Suprapubic skin (tissue), 4 donors: ENCODE measurements at regions not wholly inside any gene's neighbourhood (a gene's known extent, or its start where the extent isn't known, plus 50 kb on each side); places are given as distances from the start of the nearest gene placed in this dataset.

Experiments used
- DNase-seq, 2 donors: peaks; one replicate each; pipeline ENCODE4 v3.0.0-alpha.2; 2019; ENCODE audit warnings: low spot score in 2 of 2
- H3K27ac ChIP-seq: fragments of 200-600 bp; sonication (generic); one replicate; pipeline ENCODE4 v1.5.1; 2019
- H3K27me3 ChIP-seq: fragments of 200-600 bp; sonication (generic); one replicate; pipeline ENCODE4 v1.5.1; 2019
- H3K36me3 ChIP-seq: fragments of 200-600 bp; sonication (generic); one replicate; pipeline ENCODE4 v1.5.1; 2019
- H3K4me1 ChIP-seq: fragments of 200-600 bp; sonication (generic); one replicate; pipeline ENCODE4 v1.5.1; 2019
- H3K4me3 ChIP-seq: fragments of 200-600 bp; sonication (generic); one replicate; pipeline ENCODE4 v1.5.1; 2019; ENCODE audit warnings: mild to moderate bottlenecking
- H3K9me3 ChIP-seq: fragments of 200-600 bp; sonication (generic); one replicate; pipeline ENCODE4 v1.5.1; 2019
- EP300 ChIP-seq: sonication (generic); formaldehyde crosslinking; IDR thresholded peaks from one replicate; pipeline ENCODE4 v1.6.1; 2017; ENCODE audit warnings: antibody characterized with exemption
- POLR2A ChIP-seq, 2 donors: fragments of 450-650 bp; IDR thresholded peaks; one replicate each; pipeline ENCODE4 v1.6.1; 2017; ENCODE audit warnings: antibody characterized with exemption in 2 of 2, mild to moderate bottlenecking in 2 of 2, moderate library complexity in 2 of 2
- POLR2AphosphoS5 ChIP-seq, 3 donors: sonication (generic); formaldehyde crosslinking; IDR thresholded peaks; one replicate each; pipeline ENCODE4 v1.6.1; 2017; ENCODE audit warnings: antibody characterized with exemption in 3 of 3
- WGBS: methylation state at CpG from one replicate; pipeline ENCODE4 v1.1.5; 2018; 5-methylcytosine and 5-hydroxymethylcytosine counted together
- TF ChIP-seq, protein P1 (sequence below), 2 donors: fragments of 200-600 bp in 1 of 2; fragments of 450-650 bp in 1 of 2; sonication (generic) in 1 of 2; IDR thresholded peaks; one replicate each; pipeline ENCODE4 v1.5.1; 2016 to 2019; ENCODE audit warnings: antibody characterized with exemption in 2 of 2, mild to moderate bottlenecking in 1 of 2, moderate library complexity in 1 of 2

DNA sequence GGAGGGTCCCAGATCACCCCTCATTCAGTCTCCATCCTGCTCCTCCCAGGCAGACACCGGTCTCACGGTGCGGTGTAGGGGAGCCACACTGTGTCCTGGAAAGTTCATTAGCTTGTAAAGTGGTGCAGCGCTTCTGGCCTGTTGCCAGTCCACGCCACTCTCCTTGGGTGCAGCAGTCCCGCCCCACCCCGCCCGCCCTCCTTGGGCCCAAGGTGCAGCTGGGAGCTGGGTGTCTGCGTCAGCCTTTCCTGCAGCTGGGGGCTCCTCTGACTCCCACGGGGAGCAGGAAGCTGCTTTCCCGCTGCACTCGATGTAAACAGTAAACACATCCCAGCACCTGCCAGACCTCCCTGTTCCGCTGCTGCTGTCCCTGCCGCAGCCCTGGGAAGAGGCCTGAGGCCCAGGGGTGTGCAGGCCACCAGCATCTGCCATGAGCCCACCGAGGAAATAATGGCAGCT lies 53.8 kb upstream of the ASB18 start:
- Histone ChIP-seq H3K4me3 (no peak overlapping the region), H3K27ac (no peak overlapping the region), H3K36me3 (no peaks in the 10 kb centered on the region), H3K4me1 (no peaks in the 10 kb centered on the region), H3K27me3 (peaks cover 8% of the 10 kb centered on the region), H3K9me3 (no peaks in the 10 kb centered on the region)
- peak in 1 of 2 donors; percentile 62 for DNase-seq
- no peak for TF ChIP-seq POLR2AphosphoS5 (IDR thresholded peaks at IDR 0.05)
- TF ChIP-seq POLR2A (IDR thresholded peaks at IDR 0.05): no peak
- no peak for TF ChIP-seq EP300
- TF ChIP-seq, protein P1, sequence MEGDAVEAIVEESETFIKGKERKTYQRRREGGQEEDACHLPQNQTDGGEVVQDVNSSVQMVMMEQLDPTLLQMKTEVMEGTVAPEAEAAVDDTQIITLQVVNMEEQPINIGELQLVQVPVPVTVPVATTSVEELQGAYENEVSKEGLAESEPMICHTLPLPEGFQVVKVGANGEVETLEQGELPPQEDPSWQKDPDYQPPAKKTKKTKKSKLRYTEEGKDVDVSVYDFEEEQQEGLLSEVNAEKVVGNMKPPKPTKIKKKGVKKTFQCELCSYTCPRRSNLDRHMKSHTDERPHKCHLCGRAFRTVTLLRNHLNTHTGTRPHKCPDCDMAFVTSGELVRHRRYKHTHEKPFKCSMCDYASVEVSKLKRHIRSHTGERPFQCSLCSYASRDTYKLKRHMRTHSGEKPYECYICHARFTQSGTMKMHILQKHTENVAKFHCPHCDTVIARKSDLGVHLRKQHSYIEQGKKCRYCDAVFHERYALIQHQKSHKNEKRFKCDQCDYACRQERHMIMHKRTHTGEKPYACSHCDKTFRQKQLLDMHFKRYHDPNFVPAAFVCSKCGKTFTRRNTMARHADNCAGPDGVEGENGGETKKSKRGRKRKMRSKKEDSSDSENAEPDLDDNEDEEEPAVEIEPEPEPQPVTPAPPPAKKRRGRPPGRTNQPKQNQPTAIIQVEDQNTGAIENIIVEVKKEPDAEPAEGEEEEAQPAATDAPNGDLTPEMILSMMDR (IDR thresholded peaks at IDR 0.05): no peak
- whole genome bisulfite sequencing: 69% methylated on average over 6 of the region's 15 CpGs

DNA sequence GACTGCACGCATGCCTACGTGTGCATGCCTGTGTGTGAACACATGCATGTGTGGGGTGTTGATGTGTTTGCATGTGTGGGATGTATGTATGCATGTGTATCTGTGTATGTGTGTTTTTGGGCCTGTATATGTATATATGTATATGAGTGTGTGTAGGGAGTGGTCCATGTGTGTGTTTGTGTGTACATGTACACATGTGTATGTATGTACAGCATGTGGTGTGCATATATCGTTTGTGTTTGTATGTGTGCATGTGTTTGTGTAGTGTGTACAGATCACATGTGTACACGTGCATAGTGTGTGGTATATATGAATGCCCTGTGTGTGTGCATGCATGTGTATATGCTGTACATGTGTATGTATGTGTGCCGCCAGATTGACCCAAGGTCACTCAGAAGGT lies 54.2 kb upstream of the ASB18 start:
- 89% methylated on average over 5 of the region's 5 CpGs for WGBS
- TF ChIP-seq POLR2A (IDR thresholded peaks at IDR 0.05): no peak
- TF ChIP-seq POLR2AphosphoS5 (IDR thresholded peaks at IDR 0.05): no peak
- TF ChIP-seq, protein P1 (IDR thresholded peaks at IDR 0.05): no peak
- TF ChIP-seq EP300: no peak
- Histone ChIP-seq H3K36me3 (no peaks in the 10 kb centered on the region), H3K4me3 (no peak overlapping the region), H3K27me3 (peaks cover 8% of the 10 kb centered on the region), H3K27ac (no peak overlapping the region), H3K9me3 (no peaks in the 10 kb centered on the region), H3K4me1 (no peaks in the 10 kb centered on the region)
- DNase-seq: no peak

DNA sequence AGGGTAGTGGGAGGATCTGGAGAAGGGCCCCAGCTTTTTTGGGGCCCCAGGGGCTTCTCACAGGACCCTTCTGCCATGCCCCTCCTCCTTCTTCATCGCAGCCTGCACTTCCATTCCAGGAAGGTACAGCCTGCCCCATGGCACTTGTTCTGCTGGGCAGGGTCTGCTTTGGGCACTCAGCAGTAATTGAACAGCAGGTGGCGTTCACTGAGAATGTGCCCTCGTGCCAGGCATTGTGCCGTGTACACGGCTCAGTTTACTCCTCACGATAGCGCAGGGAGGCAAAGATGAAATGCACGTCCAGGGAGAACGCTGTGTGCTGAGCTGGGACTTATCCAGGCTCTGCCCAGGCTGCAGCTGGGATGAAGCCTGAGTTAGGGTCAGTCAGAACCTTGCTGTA lies 54.8 kb upstream of the ASB18 start:
- WGBS: 87% methylated on average over 3 of the region's 9 CpGs
- Histone ChIP-seq H3K4me1 (no peaks in the 10 kb centered on the region), H3K36me3 (no peaks in the 10 kb centered on the region), H3K4me3 (no peak overlapping the region), H3K27ac (no peak overlapping the region), H3K9me3 (no peaks in the 10 kb centered on the region), H3K27me3 (peaks cover 8% of the 10 kb centered on the region)
- DNase-seq: peak in 1 of 2 donors; percentile 38
- TF ChIP-seq, protein P1 (IDR thresholded peaks at IDR 0.05): no peak
- TF ChIP-seq POLR2A (IDR thresholded peaks at IDR 0.05) (no peak), EP300 (no peak), POLR2AphosphoS5 (IDR thresholded peaks at IDR 0.05) (no peak)

DNA sequence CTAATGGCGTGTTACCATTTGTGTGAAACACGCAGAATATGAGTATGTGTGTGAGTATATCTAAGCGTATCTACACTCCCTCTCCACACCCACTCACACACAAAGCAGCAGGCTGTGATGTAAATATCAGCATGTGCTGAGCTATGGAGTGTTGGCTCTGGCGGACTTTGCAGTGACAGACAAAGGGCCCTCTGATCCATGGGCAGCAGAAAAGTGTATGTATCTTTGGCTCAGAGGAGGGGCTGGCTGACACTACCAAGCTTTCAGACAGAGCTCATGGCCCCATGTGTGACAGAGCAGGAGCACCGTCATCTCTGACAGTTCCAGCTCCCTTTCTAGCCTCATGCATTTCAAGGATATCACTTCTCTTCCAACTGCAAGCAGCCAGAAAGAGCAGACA lies 57.2 kb upstream of the ASB18 start:
- WGBS: 83% methylated on average over 5 of the region's 5 CpGs
- Histone ChIP-seq H3K36me3 (no peaks in the 10 kb centered on the region), H3K4me3 (no peak overlapping the region), H3K4me1 (no peaks in the 10 kb centered on the region), H3K27ac (no peak overlapping the region), H3K27me3 (peaks cover 8% of the 10 kb centered on the region), H3K9me3 (no peaks in the 10 kb centered on the region)
- TF ChIP-seq, protein P1 (IDR thresholded peaks at IDR 0.05): no peak
- no peak for TF ChIP-seq EP300
- TF ChIP-seq POLR2A (IDR thresholded peaks at IDR 0.05): no peak
- no peak for TF ChIP-seq POLR2AphosphoS5 (IDR thresholded peaks at IDR 0.05)
- DNase-seq: no peak

DNA sequence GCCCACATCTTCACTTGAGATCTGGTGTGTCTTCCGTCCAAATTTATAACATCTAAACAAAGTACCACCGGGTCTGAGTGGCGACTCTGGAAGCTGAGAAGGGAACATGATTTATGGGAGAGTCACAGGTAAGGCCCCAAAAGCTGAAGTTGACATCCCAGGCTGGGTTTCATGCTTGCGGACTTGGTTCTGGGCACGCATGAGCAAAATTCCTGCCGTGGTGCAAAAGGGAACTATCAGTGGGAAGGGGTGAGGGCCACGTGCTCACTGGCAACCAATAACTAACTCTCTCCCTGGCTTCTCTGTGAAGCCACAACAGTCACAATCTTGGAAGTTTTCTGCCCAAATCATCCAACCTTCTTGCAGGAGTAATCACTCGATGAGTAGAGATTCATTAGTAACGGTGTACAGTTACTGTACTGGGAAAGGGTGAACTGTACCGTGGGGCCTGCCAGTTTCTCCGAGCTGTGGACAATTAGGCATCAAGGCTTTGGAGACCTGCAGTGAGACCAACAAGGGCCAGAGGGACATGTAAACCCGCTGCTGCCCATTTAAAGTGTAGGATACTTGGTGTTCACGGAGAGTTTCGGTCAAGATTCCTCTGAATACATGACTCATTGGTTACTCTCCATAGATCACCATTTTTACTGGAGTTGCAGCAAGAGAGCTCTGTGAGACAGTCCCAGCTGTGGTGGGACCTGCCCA lies 69.4 kb upstream of the ASB18 start:
- no peak for TF ChIP-seq POLR2AphosphoS5 (IDR thresholded peaks at IDR 0.05)
- no peak for TF ChIP-seq EP300
- TF ChIP-seq, protein P1 (IDR thresholded peaks at IDR 0.05): no peak
- no peak for TF ChIP-seq POLR2A (IDR thresholded peaks at IDR 0.05)
- peaks cover 1% of the 10 kb centered on the region for H3K4me1 ChIP-seq
- no peak for DNase-seq
- H3K27ac ChIP-seq: no peak overlapping the region
- no peaks in the 10 kb centered on the region for H3K36me3 ChIP-seq
- no peak overlapping the region for H3K4me3 ChIP-seq
- no peaks in the 10 kb centered on the region for H3K27me3 ChIP-seq
- H3K9me3 ChIP-seq: no peaks in the 10 kb centered on the region
- WGBS: 95% methylated on average over 14 of the region's 14 CpGs
